ENCODE measurements at regions not wholly inside any gene's neighbourhood (a gene's known extent, or its start where the extent isn't known, plus 50 kb on each side); places are given as distances from the start of the nearest gene placed in this dataset.
"Not testable (repeated sequence)": the region's sequence is repeated elsewhere in the genome, so short reads cannot be mapped to it uniquely, and the experiment has no call there.

GRCh38 chr7:119964065-119964464 is 308.9 kb upstream of the KCND2 start:
- H3K27ac ChIP-seq (ENCODE audit: low read depth, low read length, poor library complexity, severe bottlenecking), result no peak overlapping the region
- H3K9me3 ChIP-seq (ENCODE audit: low read depth, low read length, poor library complexity, severe bottlenecking), result no peaks in the 10 kb centered on the region
- peaks cover 3% of the 10 kb centered on the region for H3K4me1 ChIP-seq (ENCODE audit: insufficient read depth, low read length, poor library complexity, severe bottlenecking)
- no peak for DNase-seq (ENCODE audit: low spot score)
- no TSS peak for BruUV-seq (replicated peaks)
- H3K4me3 ChIP-seq (ENCODE audit: low read depth, low read length, poor library complexity, severe bottlenecking), result no peak overlapping the region
- no peaks in the 10 kb centered on the region for H3K27me3 ChIP-seq (replicated peaks; ENCODE audit: insufficient read depth, low read depth, low read length, poor library complexity)
- H3K36me3 ChIP-seq (ENCODE audit: insufficient read depth, low read length, poor library complexity, severe bottlenecking), result no peaks in the 10 kb centered on the region
- ChIA-PET CTCF (no interaction called here), POLR2A (ENCODE audit: low non-redundant PET) (no interaction called here)
- TF ChIP-seq EZH2 (IDR thresholded peaks at IDR 0.05; ENCODE audit: borderline replicate concordance, low read depth, low read length, poor library complexity, severe bottlenecking), result no peak
- no peak for TF ChIP-seq CTCF (conservative IDR thresholded peaks at IDR 0.05; ENCODE audit: low read depth, low read length)
- intact Hi-C loops (cut with micrococcal nuclease; ENCODE audit: unreplicated experiment), result loop anchor here (10.0 kb wide), 1 partner anchor 61 kb away; no protein-coding TSS in a partner anchor

GRCh38 chr7:119964788-119965542 is 308.0 kb upstream of the KCND2 start:
- BruUV-seq (replicated peaks), result no TSS peak
- intact Hi-C loops (cut with micrococcal nuclease; ENCODE audit: unreplicated experiment), result loop anchor here (10.0 kb wide), 1 partner anchor 60 kb away; no protein-coding TSS in a partner anchor
- H3K36me3 ChIP-seq (ENCODE audit: insufficient read depth, low read length, poor library complexity, severe bottlenecking), result no peaks in the 10 kb centered on the region
- TF ChIP-seq EZH2 (IDR thresholded peaks at IDR 0.05; ENCODE audit: borderline replicate concordance, low read depth, low read length, poor library complexity, severe bottlenecking) (no peak), CTCF (conservative IDR thresholded peaks at IDR 0.05; ENCODE audit: low read depth, low read length) (no peak)
- CTCF ChIA-PET, result no interaction called here
- DNase-seq (ENCODE audit: low spot score), result no peak
- no peak overlapping the region for H3K4me3 ChIP-seq (ENCODE audit: low read depth, low read length, poor library complexity, severe bottlenecking)
- no peaks in the 10 kb centered on the region for H3K9me3 ChIP-seq (ENCODE audit: low read depth, low read length, poor library complexity, severe bottlenecking)
- H3K4me1 ChIP-seq (ENCODE audit: insufficient read depth, low read length, poor library complexity, severe bottlenecking), result peaks cover 3% of the 10 kb centered on the region
- no peak overlapping the region for H3K27ac ChIP-seq (ENCODE audit: low read depth, low read length, poor library complexity, severe bottlenecking)
- POLR2A ChIA-PET (ENCODE audit: low non-redundant PET), result no interaction called here
- no peaks in the 10 kb centered on the region for H3K27me3 ChIP-seq (replicated peaks; ENCODE audit: insufficient read depth, low read depth, low read length, poor library complexity)

GRCh38 chr7:119967221-119967620 is 305.8 kb upstream of the KCND2 start:
- Histone ChIP-seq H3K27me3 (replicated peaks; ENCODE audit: insufficient read depth, low read depth, low read length, poor library complexity) (no peaks in the 10 kb centered on the region), H3K4me1 (ENCODE audit: insufficient read depth, low read length, poor library complexity, severe bottlenecking) (peaks cover 3% of the 10 kb centered on the region), H3K9me3 (ENCODE audit: low read depth, low read length, poor library complexity, severe bottlenecking) (no peaks in the 10 kb centered on the region), H3K4me3 (ENCODE audit: low read depth, low read length, poor library complexity, severe bottlenecking) (no peak overlapping the region), H3K36me3 (ENCODE audit: insufficient read depth, low read length, poor library complexity, severe bottlenecking) (no peaks in the 10 kb centered on the region), H3K27ac (ENCODE audit: low read depth, low read length, poor library complexity, severe bottlenecking) (no peak overlapping the region)
- ChIA-PET CTCF (no interaction called here), POLR2A (ENCODE audit: low non-redundant PET) (no interaction called here)
- TF ChIP-seq CTCF (conservative IDR thresholded peaks at IDR 0.05; ENCODE audit: low read depth, low read length) (no peak), EZH2 (IDR thresholded peaks at IDR 0.05; ENCODE audit: borderline replicate concordance, low read depth, low read length, poor library complexity, severe bottlenecking) (no peak)
- DNase-seq (ENCODE audit: low spot score), result peak; percentile 24
- intact Hi-C loops (cut with micrococcal nuclease; ENCODE audit: unreplicated experiment), result loop anchor here (10.0 kb wide), 1 partner anchor 58 kb away; no protein-coding TSS in a partner anchor
- no TSS peak for BruUV-seq (replicated peaks)

GRCh38 chr7:119968411-119968810 is 304.6 kb upstream of the KCND2 start:
- CTCF ChIA-PET; H3K27me3 ChIP-seq (replicated peaks; ENCODE audit: insufficient read depth, low read depth, low read length, poor library complexity); H3K27ac ChIP-seq (ENCODE audit: low read depth, low read length, poor library complexity, severe bottlenecking); H3K4me1 ChIP-seq (ENCODE audit: insufficient read depth, low read length, poor library complexity, severe bottlenecking); H3K36me3 ChIP-seq (ENCODE audit: insufficient read depth, low read length, poor library complexity, severe bottlenecking); DNase-seq (ENCODE audit: low spot score); POLR2A ChIA-PET (ENCODE audit: low non-redundant PET); H3K4me3 ChIP-seq (ENCODE audit: low read depth, low read length, poor library complexity, severe bottlenecking); H3K9me3 ChIP-seq (ENCODE audit: low read depth, low read length, poor library complexity, severe bottlenecking); BruUV-seq (replicated peaks): not testable (repeated sequence)
- intact Hi-C loops (cut with micrococcal nuclease; ENCODE audit: unreplicated experiment), result loop anchor here (10.0 kb wide), 1 partner anchor 56 kb away; no protein-coding TSS in a partner anchor

All from A673 (cell line).